Activated CD8-positive, alpha-beta memory T cell treated with anti-CD3 and anti-CD28 coated beads for 36 hours (primary cell): ENCODE measurements at regions not wholly inside any gene's neighbourhood (a gene's known extent, or its start where the extent isn't known, plus 50 kb on each side); places are given as distances from the start of the nearest gene placed in this dataset.

Source experiments
- CTCF ChIA-PET: fragments of 350-600 bp; sonication (Branson Sonifier 250); formaldehyde crosslinking; loops from one replicate; lab custom pipeline; 2021; ENCODE audit warnings: antibody characterized with exemption; lab: Charles Lee
- POLR2A ChIA-PET: fragments of 350-600 bp; sonication (Branson Sonifier 250); formaldehyde crosslinking; loops from one replicate; lab custom pipeline; 2021; ENCODE audit warnings: antibody characterized with exemption; lab: Charles Lee

- POLR2A ChIA-PET = interaction anchor here (0.6 to 1.0 kb wide), 2 partner anchors 26 to 255 kb away, joined by 3 to 4 read pairs; no protein-coding TSS in a partner anchor
- CTCF ChIA-PET = interaction anchor here (0.5 to 1.3 kb wide), 2 partner anchors 101 to 156 kb away, joined by 3 to 4 read pairs; no protein-coding TSS in a partner anchor
These were observed 253.7 kb downstream of the PTEN start for GRCh38 chr10:88116971-88117626.

GRCh38 chr10:88117869-88118632 lies 254.6 kb downstream of the PTEN start:
- POLR2A ChIA-PET = interaction anchor here (1.0 kb wide), 1 partner anchor 27 kb away, joined by 4 read pairs; no protein-coding TSS in a partner anchor
- CTCF ChIA-PET = interaction anchor here (1.3 kb wide), 1 partner anchor 155 kb away, joined by 3 read pairs; no protein-coding TSS in a partner anchor

GRCh38 chr10:88118729-88119128 lies 255.3 kb downstream of the PTEN start:
- ChIA-PET CTCF (no interaction called here), POLR2A (no interaction called here)

- CTCF ChIA-PET = no interaction called here
- POLR2A ChIA-PET = no interaction called here
These were observed 255.7 kb downstream of the PTEN start for GRCh38 chr10:88119160-88119559.

GRCh38 chr10:88120075-88120474 lies 256.6 kb downstream of the PTEN start:
- CTCF ChIA-PET = no interaction called here
- POLR2A ChIA-PET = no interaction called here

GRCh38 chr10:88120599-88121333 lies 257.3 kb downstream of the PTEN start:
- CTCF ChIA-PET = no interaction called here
- POLR2A ChIA-PET = no interaction called here

- ChIA-PET CTCF (no interaction called here), POLR2A (no interaction called here)
These were observed 257.9 kb downstream of the PTEN start for GRCh38 chr10:88121361-88121760.

- POLR2A ChIA-PET = no interaction called here
- CTCF ChIA-PET = interaction anchor here (0.6 kb wide), 1 partner anchor 18 kb away, joined by 3 read pairs; no protein-coding TSS in a partner anchor
These were observed 258.7 kb downstream of the PTEN start for GRCh38 chr10:88122145-88122544.

- ChIA-PET POLR2A (no interaction called here), CTCF (no interaction called here)
These were observed 259.2 kb downstream of the PTEN start for GRCh38 chr10:88122576-88122975.

GRCh38 chr10:88125766-88126165 lies 262.3 kb downstream of the PTEN start:
- ChIA-PET POLR2A (no interaction called here), CTCF (no interaction called here)

- ChIA-PET POLR2A (no interaction called here), CTCF (no interaction called here)
These were observed 263.3 kb downstream of the PTEN start for GRCh38 chr10:88126699-88127098.

GRCh38 chr10:88127269-88127668 lies 263.8 kb downstream of the PTEN start:
- ChIA-PET CTCF (no interaction called here), POLR2A (no interaction called here)

GRCh38 chr10:88127766-88128165 lies 264.3 kb downstream of the PTEN start:
- POLR2A ChIA-PET = no interaction called here

GRCh38 chr10:88129013-88129412 lies 265.6 kb downstream of the PTEN start:
- ChIA-PET CTCF (no interaction called here), POLR2A (interaction anchor here (0.6 kb wide), 1 partner anchor 626 kb away, joined by 3 read pairs; no protein-coding TSS in a partner anchor)

More at GRCh38 chr10:88127766-88128165, 264.3 kb downstream of the PTEN start:
- CTCF ChIA-PET = no interaction called here

- ChIA-PET POLR2A (no interaction called here), CTCF (no interaction called here)
These were observed 267.5 kb downstream of the PTEN start for GRCh38 chr10:88130912-88131311.

- CTCF ChIA-PET = no interaction called here
- POLR2A ChIA-PET = no interaction called here
These were observed 268.2 kb downstream of the PTEN start for GRCh38 chr10:88131511-88132139.

GRCh38 chr10:88136712-88137111 lies 273.3 kb downstream of the PTEN start:
- CTCF ChIA-PET = interaction anchor here (0.7 kb wide), 1 partner anchor 202 kb away, joined by 4 read pairs; no protein-coding TSS in a partner anchor
- POLR2A ChIA-PET = no interaction called here

GRCh38 chr10:88138319-88138848 lies 275.0 kb downstream of the PTEN start:
- ChIA-PET POLR2A (no interaction called here), CTCF (no interaction called here)
